Karpas-422 (cell line): ENCODE measurements at regions not wholly inside any gene's neighbourhood (a gene's known extent, or its start where the extent isn't known, plus 50 kb on each side); places are given as distances from the start of the nearest gene placed in this dataset.
"Not testable (repeated sequence)": the region's sequence is repeated elsewhere in the genome, so short reads cannot be mapped to it uniquely, and the experiment has no call there.

ENCODE experiments used
- DNase-seq: peaks from one replicate; pipeline ENCODE4 v3.0.0-alpha.2; 2015
- H2AFZ ChIP-seq: fragments of 200-600 bp; sonication (generic); 2 replicates; pipeline ENCODE4 v1.6.1; 2014; ENCODE audit warnings: antibody characterized with exemption, low read length, mixed read lengths
- H3K27ac ChIP-seq: fragments of 200-600 bp; sonication (generic); 2 replicates; pipeline ENCODE4 v1.5.1; 2014; ENCODE audit warnings: mild to moderate bottlenecking, low read length, moderate library complexity
- H3K27me3 ChIP-seq: fragments of 200-600 bp; sonication (generic); 2 replicates; pipeline ENCODE4 v1.6.1; 2014; ENCODE audit warnings: low read length, mixed read lengths
- H3K36me3 ChIP-seq: fragments of 200-600 bp; sonication (generic); 2 replicates; pipeline ENCODE4 v1.6.1; 2014; ENCODE audit warnings: low read length, mixed read lengths; ENCODE audit not compliant: insufficient read depth
- H3K4me1 ChIP-seq: fragments of 200-600 bp; sonication (generic); 2 replicates; pipeline ENCODE4 v1.6.1; 2014; ENCODE audit warnings: mild to moderate bottlenecking, low read length, mixed read lengths
- H3K4me2 ChIP-seq: fragments of 200-600 bp; sonication (generic); 2 replicates; pipeline ENCODE4 v1.6.1; 2014; ENCODE audit warnings: low read length, low read depth, mild to moderate bottlenecking; ENCODE audit not compliant: poor library complexity, severe bottlenecking
- H3K4me3 ChIP-seq: fragments of 200-600 bp; sonication (generic); 2 replicates; pipeline ENCODE4 v1.5.1; 2014; ENCODE audit warnings: mild to moderate bottlenecking, antibody characterized with exemption, low read length, mixed read lengths
- H3K79me2 ChIP-seq: fragments of 200-600 bp; sonication (generic); 2 replicates; pipeline ENCODE4 v1.6.1; 2014; ENCODE audit warnings: mild to moderate bottlenecking, low read length, mixed read lengths
- H3K9ac ChIP-seq: fragments of 200-600 bp; sonication (generic); 2 replicates; pipeline ENCODE4 v1.6.0; 2014; ENCODE audit warnings: low read length
- H3K9me2 ChIP-seq: fragments of 200-600 bp; sonication (generic), shearing (Covaris generic); replicated peaks from 2 replicates; pipeline ENCODE4 v1.6.0; 2014; ENCODE audit warnings: mild to moderate bottlenecking, low read length, moderate library complexity; ENCODE audit not compliant: insufficient read depth
- H3K9me3 ChIP-seq: fragments of 300-700, 200-600 bp; sonication (generic); 2 replicates; pipeline ENCODE4 v1.6.1; 2014; ENCODE audit warnings: low read length, mixed read lengths
- H4K20me1 ChIP-seq: fragments of 200-600 bp; sonication (generic); 2 replicates; pipeline ENCODE4 v1.6.1; 2014; ENCODE audit warnings: mild to moderate bottlenecking, antibody characterized with exemption, low read length, low read depth; ENCODE audit not compliant: insufficient read depth

DNA sequence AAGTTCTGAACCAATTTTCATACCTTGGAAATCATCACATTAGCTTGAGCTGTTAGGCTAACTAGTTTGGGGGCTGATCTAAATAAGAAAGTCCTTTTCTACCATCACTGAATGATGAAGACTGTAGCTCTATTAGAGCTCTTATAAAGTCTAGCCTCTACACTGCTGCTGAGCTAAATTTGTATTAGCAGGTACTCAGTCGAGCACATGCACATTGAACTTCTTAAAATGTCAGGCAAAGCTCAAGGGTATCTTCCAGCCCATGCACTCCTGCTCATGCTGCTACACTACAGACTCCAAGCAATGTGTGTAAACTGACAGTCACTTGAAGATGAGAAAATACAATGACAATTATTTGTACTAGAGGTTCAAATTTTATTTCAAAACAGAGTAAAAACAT, 158.8 kb upstream of the TMEM229A start:
- H3K36me3 ChIP-seq = no peaks in the 10 kb centered on the region
- H2AFZ ChIP-seq = no peak overlapping the region
- H3K27me3 ChIP-seq = no peaks in the 10 kb centered on the region
- no peak overlapping the region for H3K27ac ChIP-seq
- H3K4me3 ChIP-seq = no peak overlapping the region
- DNase-seq = no peak
- no peak overlapping the region for H3K4me2 ChIP-seq
- H4K20me1 ChIP-seq = no peaks in the 10 kb centered on the region
- no peak overlapping the region for H3K9ac ChIP-seq
- H3K9me3 ChIP-seq = no peaks in the 10 kb centered on the region
- peaks cover 3% of the 10 kb centered on the region; the same call in 1 of the 2 replicates for H3K9me2 ChIP-seq
- no peaks in the 10 kb centered on the region for H3K4me1 ChIP-seq
- H3K79me2 ChIP-seq = no peaks in the 10 kb centered on the region

DNA sequence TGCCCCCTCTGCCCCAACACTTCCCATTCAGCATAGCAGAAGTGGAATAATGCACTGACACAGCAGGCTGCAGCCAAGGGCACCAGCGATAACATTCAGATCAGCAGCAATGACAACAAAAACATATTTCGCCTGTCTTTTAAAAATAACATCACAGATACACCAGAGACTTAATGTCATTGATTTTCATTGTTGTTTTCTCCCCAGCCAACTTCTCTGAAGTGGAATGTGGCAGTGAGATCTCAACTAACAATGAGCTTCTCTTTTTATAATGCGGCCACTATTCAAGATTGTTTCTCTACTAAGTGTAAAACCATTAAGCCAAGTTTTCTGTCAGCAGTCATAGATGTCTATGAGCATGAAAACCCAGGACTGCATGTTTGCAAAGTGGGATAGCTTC, 158.2 kb upstream of the TMEM229A start:
- H4K20me1 ChIP-seq = no peaks in the 10 kb centered on the region
- no peaks in the 10 kb centered on the region for H3K27me3 ChIP-seq
- H2AFZ ChIP-seq = no peak overlapping the region
- DNase-seq = no peak
- H3K4me3 ChIP-seq = no peak overlapping the region
- peaks cover 3% of the 10 kb centered on the region; the same call in 1 of the 2 replicates for H3K9me2 ChIP-seq
- no peaks in the 10 kb centered on the region for H3K79me2 ChIP-seq
- H3K27ac ChIP-seq = no peak overlapping the region
- H3K36me3 ChIP-seq = no peaks in the 10 kb centered on the region
- H3K9me3 ChIP-seq = no peaks in the 10 kb centered on the region
- H3K4me1 ChIP-seq = no peaks in the 10 kb centered on the region
- H3K4me2 ChIP-seq = no peak overlapping the region
- H3K9ac ChIP-seq = no peak overlapping the region

DNA sequence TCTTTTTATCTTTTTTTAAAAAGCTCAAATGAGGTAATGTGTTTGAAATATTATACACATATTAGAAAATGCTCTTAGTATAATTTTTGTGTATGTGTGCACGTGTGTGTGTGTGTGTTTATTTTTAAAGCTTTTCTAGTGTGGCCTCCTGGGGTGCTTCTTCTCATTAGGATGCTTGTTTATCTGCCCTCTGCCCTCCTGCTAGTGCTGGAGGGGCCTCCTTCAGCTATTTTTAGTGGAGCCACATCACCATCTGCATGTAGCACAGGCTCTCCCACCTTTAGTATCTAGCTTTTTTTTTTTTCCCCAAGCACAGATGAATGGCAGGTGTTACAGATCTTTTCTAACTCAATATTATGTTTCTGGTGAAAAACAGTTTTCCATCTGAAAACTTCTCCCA, 155.7 kb upstream of the TMEM229A start:
- Histone ChIP-seq H4K20me1 (no peaks in the 10 kb centered on the region), H3K9me2 (no peaks in the 10 kb centered on the region), H2AFZ (no peak overlapping the region), H3K9me3 (no peaks in the 10 kb centered on the region), H3K4me2 (no peak overlapping the region), H3K27ac (no peak overlapping the region), H3K4me3 (no peak overlapping the region), H3K27me3 (no peaks in the 10 kb centered on the region), H3K79me2 (no peaks in the 10 kb centered on the region), H3K4me1 (no peaks in the 10 kb centered on the region), H3K9ac (no peak overlapping the region), H3K36me3 (no peaks in the 10 kb centered on the region)
- no peak for DNase-seq

DNA sequence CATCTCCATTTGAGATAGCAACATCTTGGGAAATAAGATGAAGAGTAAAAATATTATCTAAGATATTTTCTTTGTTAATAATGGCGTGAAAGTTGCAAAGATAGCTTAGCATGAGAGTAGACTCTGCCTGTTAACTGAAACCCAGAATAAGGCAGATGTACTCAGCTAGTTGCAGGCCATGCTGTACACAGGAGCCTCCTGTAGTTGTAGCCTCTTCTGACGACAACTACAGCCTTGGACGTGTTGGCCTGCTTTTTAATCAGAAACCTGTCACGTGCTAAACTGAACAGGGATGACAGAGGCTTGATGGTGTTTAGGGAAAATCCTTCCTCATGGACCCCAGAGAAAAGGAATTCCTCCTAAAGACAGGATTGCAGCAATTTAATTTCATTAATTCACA, 155.1 kb upstream of the TMEM229A start:
- Histone ChIP-seq H3K9me3 (no peaks in the 10 kb centered on the region), H4K20me1 (no peaks in the 10 kb centered on the region), H3K36me3 (no peaks in the 10 kb centered on the region), H3K79me2 (no peaks in the 10 kb centered on the region), H3K4me3 (no peak overlapping the region), H3K27me3 (no peaks in the 10 kb centered on the region), H3K4me2 (no peak overlapping the region), H3K9ac (no peak overlapping the region), H3K27ac (no peak overlapping the region), H3K9me2 (no peaks in the 10 kb centered on the region), H3K4me1 (no peaks in the 10 kb centered on the region), H2AFZ (no peak overlapping the region)
- no peak for DNase-seq

DNA sequence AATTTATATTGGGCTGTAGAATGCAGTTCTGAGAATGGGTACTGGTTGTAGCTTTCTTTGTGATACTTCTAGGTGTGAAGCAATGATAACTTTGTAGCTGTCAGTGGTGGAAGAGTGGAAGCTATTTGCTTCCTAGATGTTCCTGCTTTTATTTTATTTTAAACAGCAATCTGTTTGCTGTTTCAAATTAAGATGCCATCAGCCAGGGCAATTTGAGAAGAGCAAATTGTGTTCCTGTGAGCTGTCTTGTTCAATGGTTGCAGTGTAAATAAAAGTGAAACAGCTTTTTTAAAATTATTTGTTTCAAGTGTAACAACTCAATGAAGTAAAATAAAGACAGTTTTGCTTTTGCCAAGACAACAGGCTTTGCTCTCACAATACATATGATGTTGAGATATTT, 150.8 kb upstream of the TMEM229A start:
- no peaks in the 10 kb centered on the region for H3K9me3 ChIP-seq
- no peaks in the 10 kb centered on the region for H3K36me3 ChIP-seq
- no peak overlapping the region for H3K4me3 ChIP-seq
- no peak overlapping the region for H3K4me2 ChIP-seq
- H3K27me3 ChIP-seq = no peaks in the 10 kb centered on the region
- no peaks in the 10 kb centered on the region for H4K20me1 ChIP-seq
- no peaks in the 10 kb centered on the region for H3K9me2 ChIP-seq
- DNase-seq = no peak
- no peaks in the 10 kb centered on the region for H3K79me2 ChIP-seq
- H2AFZ ChIP-seq = no peak overlapping the region
- no peak overlapping the region for H3K9ac ChIP-seq
- H3K27ac ChIP-seq = no peak overlapping the region
- H3K4me1 ChIP-seq = no peaks in the 10 kb centered on the region

DNA sequence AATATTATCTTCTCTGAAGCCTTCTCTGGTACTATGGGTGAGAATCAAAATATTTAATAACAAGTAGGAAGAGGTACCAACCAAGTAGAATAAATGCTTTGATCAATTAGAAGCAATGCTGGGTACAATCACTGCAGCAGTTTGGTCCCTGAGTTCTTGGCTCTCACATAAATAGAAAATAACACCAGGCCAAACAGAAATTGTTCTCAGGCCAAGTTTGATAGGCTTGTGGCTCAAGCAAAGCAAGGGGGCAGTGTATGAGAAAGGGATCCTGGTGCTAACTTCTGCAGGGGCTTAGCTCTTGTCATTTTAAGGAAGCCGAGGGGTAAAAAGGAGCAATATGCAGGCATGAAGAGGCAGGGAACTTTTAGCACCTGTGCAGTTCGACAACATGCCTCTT, 146.8 kb upstream of the TMEM229A start:
- Histone ChIP-seq H3K9ac (no peak overlapping the region), H3K9me2 (no peaks in the 10 kb centered on the region), H3K4me1 (no peaks in the 10 kb centered on the region), H3K36me3 (no peaks in the 10 kb centered on the region), H3K79me2 (no peaks in the 10 kb centered on the region), H3K27me3 (no peaks in the 10 kb centered on the region), H2AFZ (no peak overlapping the region), H3K27ac (no peak overlapping the region), H3K4me3 (no peak overlapping the region), H3K9me3 (no peaks in the 10 kb centered on the region), H4K20me1 (no peaks in the 10 kb centered on the region), H3K4me2 (no peak overlapping the region)
- no peak for DNase-seq

DNA sequence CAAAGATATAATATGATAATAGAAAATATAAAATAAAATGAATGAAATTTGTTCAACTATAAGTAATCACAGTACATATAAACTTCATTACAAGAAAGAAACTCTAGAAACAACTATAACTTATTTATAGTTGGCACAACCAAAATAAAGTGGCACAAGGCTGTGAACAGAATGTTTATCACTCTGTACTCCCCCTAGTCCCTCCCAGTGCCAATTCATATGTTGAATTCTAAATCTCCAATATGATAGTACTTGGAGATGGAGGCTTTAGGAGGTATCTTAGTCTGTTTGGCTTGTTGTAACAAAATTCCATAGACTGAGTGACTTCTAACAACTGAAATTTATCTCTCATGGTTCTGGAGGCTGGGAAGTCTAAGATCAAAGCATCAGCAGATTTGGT, 145.0 kb upstream of the TMEM229A start:
- Histone ChIP-seq H3K4me1 (no peaks in the 10 kb centered on the region), H3K79me2 (no peaks in the 10 kb centered on the region), H4K20me1 (no peaks in the 10 kb centered on the region), H3K4me2 (no peak overlapping the region), H3K27ac (no peak overlapping the region), H3K27me3 (no peaks in the 10 kb centered on the region), H3K9me3 (no peaks in the 10 kb centered on the region), H3K4me3 (no peak overlapping the region), H2AFZ (no peak overlapping the region), H3K36me3 (no peaks in the 10 kb centered on the region), H3K9me2 (no peaks in the 10 kb centered on the region), H3K9ac (no peak overlapping the region)
- no peak for DNase-seq

DNA sequence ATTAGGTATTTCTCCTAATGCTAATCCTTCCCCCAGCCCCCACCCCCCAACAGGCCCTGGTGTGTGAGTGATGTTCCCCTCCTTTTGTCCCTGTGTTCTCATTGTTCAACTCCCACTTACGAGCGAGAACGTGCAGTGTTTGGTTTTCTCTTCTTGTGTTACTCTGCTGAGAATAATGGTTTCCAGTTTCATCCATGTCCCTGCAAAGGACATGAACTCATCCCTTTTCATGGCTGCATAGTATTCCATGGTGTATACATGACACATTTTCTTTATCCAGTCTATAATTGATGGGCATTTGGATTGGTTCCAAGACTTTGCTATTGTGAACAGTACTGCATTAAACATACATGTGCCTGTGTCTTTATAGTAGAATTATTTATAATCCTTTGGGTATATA, 138.9 kb upstream of the TMEM229A start:
- H4K20me1 ChIP-seq, H3K36me3 ChIP-seq, H3K4me2 ChIP-seq, H3K27me3 ChIP-seq, H3K4me1 ChIP-seq, H3K79me2 ChIP-seq, H3K9me3 ChIP-seq, H3K27ac ChIP-seq, H3K4me3 ChIP-seq, H3K9ac ChIP-seq, DNase-seq, H3K9me2 ChIP-seq, H2AFZ ChIP-seq: not testable (repeated sequence)

DNA sequence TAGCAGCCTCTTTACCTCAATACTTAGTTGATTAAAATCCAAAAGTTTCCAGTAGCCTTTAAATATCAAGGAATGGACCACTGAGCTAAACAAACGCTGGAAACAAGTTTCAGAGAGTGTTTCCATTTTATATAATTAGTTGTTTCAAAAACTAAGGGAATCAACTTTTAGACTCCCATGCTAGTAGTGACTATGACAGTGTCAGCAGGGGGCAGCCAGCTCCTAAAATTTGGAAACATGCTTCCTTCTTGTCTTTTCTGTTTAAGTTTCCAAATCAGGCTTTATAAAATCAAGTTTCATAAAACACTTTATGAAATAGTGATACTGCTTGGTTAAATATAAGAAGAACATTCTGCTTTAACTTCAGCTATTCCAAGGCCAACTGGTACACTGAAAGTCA, 138.2 kb upstream of the TMEM229A start:
- H3K36me3 ChIP-seq = no peaks in the 10 kb centered on the region
- H2AFZ ChIP-seq = no peak overlapping the region
- H3K4me1 ChIP-seq = no peaks in the 10 kb centered on the region
- DNase-seq = peak; percentile 54
- no peaks in the 10 kb centered on the region for H3K79me2 ChIP-seq
- H3K4me3 ChIP-seq = no peak overlapping the region
- no peak overlapping the region for H3K27ac ChIP-seq
- H3K9me2 ChIP-seq = no peaks in the 10 kb centered on the region
- no peaks in the 10 kb centered on the region for H3K9me3 ChIP-seq
- H3K9ac ChIP-seq = no peak overlapping the region
- H3K4me2 ChIP-seq = no peak overlapping the region
- no peaks in the 10 kb centered on the region for H4K20me1 ChIP-seq
- no peaks in the 10 kb centered on the region for H3K27me3 ChIP-seq
